RKO (cell line): ENCODE measurements at regions not wholly inside any gene's neighbourhood (a gene's known extent, or its start where the extent isn't known, plus 50 kb on each side); places are given as distances from the start of the nearest gene placed in this dataset.
"Not testable (repeated sequence)": the region's sequence is repeated elsewhere in the genome, so short reads cannot be mapped to it uniquely, and the experiment has no call there.

ENCODE experiments used
- DNase-seq: peaks from one replicate; pipeline ENCODE4 v3.0.0-alpha.2; 2016; ENCODE audit warnings: low spot score

DNA sequence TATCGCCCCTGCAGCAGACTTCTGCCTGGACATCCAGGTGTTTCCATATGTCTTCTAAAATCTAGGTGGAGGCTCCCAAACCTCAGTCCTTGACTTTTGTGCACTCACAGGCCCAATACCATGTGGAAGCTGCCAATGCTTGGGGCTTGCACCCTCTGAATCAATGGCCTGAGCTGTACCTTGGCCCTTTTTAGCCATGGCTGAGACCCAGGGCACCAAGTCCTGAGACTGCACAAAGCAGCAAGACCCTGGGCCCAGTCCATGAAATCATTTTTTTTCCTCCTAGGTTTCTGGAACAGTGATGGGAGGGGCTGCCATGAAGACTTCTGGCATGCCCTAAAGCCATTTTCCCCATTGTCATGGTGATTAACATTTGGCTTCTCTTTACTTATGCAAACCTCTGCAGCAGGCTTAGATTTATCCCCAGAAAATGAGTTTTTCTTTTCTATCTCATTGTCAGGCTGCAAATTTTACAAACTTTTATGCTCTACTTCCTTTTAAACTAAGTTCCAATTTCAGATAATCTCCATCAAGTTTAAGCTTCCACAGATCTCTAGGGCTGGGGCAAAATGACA is 1445.8 kb upstream of the FLRT2 start:
- no peak for DNase-seq

DNA sequence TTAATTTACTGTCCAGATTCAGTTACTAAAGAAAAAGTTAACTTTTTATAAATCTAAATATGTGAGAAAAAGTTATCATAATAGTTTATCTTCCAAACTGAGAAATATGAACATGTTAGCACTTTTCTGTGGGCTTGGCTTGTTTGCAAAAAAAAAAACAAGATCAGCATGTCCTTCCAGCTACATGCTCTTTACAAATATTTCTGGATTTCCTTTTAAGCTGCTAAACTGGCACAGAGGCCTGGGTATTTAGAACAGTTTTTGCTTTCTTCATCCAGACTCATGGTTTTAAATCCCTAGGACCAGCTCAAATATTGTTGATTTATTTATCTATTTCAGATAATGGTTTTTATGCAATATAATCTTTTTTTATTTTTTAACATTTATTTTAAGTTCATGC is 1444.5 kb upstream of the FLRT2 start:
- DNase-seq: no peak

DNA sequence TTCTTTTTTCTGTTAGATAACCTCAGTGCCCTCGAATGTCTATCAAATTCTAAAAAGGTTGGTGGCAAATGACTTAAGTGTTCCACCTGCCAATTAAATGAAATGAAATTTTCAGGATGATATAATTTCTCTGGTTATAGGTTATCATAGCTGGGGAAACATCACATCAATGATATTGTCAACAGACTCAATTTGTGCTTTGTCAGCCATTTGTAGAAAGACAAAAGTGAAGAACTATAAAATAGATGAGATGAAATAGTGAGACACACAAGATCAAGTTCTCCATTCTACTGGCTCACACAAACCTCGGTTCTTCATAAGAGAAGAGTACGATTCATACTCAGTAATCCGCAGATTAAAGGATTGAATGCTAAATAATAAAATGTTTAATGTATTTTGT is 1443.2 kb upstream of the FLRT2 start:
- DNase-seq: no peak

DNA sequence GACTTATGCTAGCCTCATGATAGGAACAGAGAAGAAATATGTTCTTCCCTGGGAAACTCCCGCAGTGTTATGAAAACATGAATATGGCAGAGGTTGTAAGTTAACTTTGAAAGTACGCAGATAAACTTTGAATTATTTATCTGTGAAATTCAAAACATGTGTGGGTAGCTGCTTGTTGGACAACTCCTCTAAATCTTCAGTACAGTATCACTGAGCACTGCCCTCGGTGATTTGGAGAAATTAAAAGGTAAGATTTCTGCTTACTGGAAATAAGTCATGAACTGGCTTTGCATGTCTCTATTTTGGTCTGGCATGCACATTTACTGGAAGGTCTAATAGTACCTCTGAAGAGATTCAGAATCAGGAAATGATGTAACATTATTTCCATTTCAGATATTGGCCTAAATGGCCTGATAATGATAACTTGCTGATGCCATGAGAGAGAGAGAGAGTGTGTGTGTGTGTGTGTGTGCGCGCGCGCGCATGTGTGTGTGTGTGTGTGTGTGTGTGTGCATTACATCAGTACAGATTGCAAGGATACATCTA is 1441.9 kb upstream of the FLRT2 start:
- DNase-seq: no peak

DNA sequence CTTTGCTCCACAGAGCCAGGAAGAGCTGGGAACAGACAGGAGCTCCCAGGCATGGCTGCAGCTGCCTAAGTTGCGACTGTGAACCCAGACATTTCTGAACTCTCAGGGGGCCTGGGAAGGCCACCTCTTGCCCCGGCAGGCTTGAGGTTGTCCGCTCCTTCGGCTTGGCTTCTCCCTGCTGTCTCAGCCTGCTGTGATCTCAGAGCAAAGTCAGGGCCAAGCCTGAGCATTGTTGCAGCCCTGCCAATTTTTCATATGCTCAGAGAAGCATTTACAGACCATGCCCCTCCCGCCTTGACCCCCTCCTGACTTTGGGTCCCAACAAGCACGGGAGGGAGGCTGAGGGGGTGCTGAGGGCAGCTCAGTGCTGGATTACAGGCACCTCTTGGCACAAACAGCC is 1439.1 kb upstream of the FLRT2 start:
- no peak for DNase-seq

DNA sequence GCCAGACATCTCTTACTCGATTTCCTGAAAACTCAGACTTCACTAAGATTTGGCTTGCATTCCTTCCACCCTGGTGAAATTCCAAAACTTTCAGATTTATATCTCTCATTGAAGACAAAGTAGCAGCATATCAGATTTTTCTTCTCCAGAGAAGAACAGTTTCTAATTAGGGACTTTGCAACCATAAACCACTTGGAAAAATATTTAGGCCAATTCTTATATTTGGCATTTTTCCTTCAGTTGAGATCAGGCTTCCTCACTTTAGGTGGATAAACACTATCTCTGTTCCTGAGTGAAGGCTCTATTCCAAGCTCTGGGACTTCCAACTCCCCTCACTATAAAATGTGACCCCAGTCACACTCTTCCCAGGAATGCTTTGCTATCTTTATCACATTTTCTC is 1434.3 kb upstream of the FLRT2 start:
- no peak for DNase-seq

DNA sequence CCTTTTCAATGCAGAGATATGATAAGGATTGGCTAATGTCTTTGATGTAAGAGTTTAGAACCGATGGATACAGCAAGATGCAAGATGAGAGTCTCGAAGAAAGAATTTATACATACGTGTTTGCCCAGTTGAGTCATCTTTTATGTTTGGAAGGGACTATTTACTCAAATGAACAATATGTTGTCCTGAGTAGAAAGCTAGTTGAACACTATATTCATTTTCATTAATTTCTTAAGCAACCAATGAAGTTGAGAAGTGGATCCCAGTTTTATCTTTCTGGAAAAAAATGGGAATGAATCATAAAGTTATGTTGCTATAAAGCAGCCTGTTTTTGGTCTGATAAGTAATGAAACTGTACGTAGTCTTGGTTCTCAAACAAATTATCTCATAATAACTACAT is 1431.7 kb upstream of the FLRT2 start:
- DNase-seq: no peak

DNA sequence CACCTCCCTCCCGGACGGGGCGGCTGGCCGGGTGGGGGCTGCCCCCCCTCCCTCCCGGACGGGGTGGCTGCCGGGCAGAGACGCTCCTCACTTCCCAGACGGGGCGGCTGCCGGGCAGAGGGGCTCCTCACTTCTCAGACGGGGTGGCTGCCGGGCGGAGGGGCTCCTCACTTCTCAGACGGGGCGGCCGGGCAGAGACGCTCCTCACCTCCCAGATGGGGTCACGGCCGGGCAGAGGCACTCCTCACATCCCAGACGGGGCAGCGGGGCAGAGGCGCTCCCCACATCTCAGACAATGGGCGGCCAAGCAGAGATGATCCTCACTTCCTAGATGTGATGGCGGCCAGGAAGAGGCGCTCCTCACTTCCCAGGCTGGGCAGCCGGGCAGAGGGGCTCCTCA is 1430.4 kb upstream of the FLRT2 start:
- DNase-seq: not testable (repeated sequence)

DNA sequence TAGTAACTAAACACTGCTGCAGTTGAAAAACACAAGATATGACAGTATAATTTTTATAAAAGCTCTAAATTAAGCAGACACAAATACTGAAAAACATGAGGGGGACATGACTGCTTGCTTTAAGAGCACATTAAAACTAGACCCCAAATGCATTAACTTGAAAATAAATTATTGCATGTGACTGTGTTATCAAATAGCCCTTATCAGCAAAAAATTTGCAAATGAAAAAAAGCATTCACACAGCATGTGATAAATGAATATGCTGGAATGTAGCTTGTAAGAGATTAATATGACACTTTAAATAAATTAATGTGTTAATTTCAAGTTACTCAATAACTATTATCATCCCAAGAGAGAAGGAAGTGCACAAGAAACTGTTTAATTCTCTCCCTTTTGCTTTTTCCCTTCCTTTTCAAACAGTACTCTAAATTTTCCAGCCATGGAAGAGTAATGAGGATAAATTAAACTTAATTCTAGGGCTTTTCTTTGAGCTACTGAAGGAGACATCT is 1422.1 kb upstream of the FLRT2 start:
- no peak for DNase-seq

DNA sequence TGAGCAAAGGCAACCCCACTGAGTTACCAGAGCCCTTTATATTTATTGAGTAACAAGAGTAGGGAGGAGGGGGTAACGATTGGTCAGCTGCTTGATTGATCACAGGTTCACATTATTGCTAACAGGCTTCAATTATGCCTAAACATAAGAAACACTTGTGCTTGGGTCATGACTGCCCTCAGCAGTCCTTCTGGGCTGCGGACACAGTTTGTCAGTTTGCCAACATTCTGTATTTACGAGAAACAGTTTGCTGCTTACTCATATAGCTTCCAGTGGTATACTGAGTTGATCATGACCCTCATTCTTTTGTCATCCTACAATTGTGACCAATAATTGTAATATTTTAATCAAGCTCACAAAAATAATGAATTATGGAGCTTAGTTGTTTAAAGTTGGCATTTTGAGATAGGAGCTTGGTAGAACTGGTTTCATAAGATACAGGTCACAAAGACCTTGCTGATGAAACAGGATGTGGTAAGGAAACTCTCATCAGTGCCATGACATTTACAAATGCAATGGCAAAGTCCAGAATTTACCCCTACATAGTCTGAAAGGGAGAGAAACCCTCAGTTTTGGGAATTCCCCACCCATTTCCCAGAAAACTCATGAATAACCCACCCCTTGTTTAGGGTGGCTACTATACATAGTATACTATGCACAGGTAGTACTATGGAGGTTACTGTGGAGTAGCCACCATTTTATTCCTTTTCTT is 1421.0 kb upstream of the FLRT2 start:
- no peak for DNase-seq

DNA sequence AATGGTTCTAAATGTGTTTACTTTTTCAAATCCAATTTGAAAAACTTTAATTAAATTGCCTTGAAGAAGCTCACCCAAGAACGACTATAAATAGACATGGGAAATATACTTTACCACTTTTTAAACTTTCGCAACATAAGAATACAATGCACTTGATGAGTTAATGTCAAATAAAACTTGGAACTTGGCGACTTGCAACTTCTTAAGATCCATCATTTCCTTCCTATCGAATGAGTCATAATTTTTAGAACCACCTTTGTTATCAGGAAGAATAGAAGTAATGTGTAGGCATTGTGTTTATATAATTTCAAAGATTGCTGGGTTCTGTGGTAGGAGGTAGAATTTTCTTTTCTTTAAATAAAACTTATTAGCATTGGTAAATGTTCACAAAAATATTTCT is 1417.4 kb upstream of the FLRT2 start:
- DNase-seq: no peak

DNA sequence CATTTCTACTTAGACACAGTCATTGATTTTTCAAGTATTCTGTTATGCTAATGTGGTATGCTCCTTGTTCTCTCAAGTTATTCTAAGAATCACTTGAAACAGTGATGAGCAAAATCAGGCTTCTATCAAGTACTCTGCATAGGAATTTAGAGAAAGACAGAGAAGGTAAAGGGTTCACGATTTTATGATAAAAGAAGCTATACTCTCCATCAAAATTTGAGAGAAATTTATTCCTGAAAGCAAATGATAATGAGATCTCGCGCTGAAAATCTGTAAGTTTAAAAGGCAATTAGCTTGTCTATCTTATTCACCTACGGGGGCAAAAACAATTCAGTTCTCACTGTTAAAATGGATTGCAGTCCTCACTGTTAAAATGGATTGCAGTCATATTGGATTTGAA is 1404.3 kb upstream of the FLRT2 start:
- DNase-seq: no peak

DNA sequence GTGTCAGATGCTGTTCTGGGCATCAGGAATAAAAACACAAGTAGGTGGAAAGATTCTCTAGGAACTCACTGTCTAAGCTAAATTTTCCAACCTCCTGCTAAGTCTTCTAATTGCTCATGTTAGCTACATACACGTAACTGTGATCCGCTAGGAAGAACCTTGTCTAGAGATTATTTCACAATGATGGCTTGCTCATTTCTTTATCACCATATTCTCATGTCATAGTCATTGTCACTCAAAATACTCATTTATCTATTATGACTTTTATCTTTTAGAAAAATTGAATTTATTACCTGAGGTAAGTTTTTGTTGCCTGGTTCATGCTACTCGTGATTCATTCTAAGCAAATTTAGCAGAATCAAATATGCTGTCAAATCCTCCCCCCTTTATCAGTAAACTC is 1402.4 kb upstream of the FLRT2 start:
- DNase-seq: no peak

DNA sequence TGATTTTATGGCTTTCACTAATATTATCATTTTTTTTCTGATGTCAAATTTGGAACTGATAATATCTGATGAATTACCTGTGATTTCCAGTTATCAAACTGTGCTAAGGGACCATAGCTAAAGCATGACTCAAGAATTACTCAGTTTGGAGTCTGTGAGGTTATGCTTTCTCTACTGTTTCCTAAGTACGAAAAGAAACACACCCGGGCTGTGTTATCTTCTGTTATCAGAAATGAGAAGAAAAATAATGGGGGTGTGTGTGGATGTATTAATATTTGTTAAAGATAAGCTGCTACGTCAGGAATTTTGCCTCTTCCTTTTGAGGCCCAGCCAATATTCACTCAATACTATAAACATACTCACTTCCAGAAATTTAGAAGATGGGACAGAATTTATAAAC is 1401.9 kb upstream of the FLRT2 start:
- DNase-seq: no peak

DNA sequence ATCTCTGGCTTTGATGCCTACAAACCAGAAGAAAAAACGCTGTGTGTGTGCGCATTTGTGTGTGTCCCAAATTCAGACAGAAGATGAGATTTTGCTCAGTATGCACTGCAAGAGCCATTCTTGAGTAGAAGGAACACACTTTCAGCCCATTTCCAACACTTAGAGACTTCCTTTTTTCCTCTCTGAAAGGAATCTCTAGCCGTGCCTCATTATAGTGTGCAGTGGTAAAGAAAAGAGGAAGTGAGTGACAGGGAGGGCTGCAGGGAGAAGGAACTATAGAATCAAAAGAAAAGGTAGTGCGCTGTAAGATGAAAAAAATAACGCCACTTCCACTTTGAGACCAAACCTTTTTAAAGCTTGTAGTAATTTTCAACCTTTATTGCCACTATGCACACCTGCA is 1400.9 kb upstream of the FLRT2 start:
- DNase-seq: no peak

DNA sequence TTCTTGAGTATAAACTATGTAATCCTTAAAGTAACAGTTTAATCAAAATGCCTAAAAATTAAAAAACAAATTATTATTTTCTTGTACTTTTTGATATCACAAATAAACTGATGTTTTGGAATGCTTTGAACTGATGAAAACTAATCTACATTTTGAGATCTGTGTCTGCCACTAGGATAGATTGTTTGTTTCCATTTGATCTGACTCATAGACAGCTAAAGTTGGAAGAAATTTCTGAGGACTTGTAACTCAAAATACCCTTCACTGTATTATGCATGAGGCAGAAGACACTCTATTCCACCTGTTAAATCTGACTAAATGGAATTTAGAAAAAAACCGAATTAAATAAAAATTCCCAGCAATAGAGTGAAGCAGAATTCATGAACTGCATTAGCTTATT is 1400.0 kb upstream of the FLRT2 start:
- DNase-seq: no peak

DNA sequence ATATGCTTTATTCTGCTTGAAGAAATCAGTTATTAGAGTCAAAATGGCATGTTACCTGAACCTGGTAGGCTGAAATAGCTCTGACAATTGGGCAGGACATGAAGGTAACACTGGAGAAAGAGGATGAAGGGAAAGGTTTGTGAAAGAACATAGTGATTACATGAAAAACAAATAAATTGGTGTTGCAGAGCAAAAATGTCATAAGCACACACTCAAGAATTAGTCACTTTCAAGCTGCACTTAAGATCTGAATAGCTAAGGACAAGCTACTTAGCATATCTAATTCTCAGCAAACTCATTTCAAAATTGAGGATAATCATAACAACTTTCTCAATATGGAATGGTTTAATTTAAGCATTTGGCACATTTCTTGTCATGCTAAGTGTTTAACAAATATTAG is 1398.0 kb upstream of the FLRT2 start:
- DNase-seq: no peak

DNA sequence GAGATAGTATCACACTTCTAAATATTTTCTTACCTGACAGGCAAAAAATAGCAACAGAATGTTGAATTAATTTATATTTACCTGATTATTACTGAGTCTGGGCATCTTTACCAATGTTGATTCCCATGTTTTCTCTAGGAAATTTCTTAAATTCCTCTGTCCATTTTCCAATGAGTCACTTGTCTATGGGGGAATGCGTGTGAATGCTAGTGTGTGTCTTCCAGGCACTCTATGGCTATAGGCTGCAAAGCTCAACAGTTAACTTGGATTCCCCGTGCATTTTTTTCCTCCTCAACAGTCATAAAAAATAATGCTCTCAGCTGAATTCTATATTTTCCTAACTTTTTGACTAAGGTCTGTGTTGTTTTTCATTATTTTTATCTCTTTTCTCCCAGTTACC is 1385.8 kb upstream of the FLRT2 start:
- no peak for DNase-seq

DNA sequence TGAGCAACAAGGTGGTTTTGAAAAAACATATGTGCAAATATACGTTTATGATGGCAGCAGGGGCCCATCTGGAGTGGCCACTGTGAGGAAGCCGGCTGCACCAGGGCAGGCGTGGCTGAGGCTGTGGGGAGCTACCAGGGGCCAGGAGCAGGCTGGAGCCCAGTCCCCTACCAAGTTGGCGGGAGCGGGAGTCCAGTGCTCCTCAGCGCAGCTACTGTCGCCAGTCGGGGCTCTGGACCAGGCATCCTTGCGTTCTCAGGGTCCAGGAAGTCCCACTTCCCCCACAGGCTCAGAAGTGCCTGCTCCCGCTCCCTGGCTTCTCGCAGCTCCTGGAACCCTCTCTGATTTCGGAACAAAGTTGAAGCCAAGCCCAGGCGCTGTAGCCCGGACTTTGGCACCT is 1377.5 kb upstream of the FLRT2 start:
- no peak for DNase-seq

DNA sequence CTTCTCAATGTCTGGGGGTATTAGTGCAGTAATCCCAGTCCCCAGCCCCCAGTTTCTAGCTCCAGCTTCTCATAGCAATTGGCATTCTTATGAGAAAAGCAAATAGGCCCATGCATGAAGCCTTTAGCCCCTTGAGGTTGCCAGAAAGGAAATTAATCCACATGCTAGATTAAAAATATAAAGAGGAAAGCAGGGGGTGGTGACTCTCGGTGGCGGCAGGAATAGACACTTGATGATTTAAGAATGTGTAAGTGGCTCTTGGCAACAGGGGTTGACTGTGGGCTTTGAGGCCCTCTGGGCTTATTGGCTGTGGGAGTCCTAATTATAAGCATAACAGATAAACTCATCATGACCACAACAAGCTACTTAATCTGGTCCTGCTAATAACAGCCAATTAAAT is 1367.3 kb upstream of the FLRT2 start:
- DNase-seq: no peak

DNA sequence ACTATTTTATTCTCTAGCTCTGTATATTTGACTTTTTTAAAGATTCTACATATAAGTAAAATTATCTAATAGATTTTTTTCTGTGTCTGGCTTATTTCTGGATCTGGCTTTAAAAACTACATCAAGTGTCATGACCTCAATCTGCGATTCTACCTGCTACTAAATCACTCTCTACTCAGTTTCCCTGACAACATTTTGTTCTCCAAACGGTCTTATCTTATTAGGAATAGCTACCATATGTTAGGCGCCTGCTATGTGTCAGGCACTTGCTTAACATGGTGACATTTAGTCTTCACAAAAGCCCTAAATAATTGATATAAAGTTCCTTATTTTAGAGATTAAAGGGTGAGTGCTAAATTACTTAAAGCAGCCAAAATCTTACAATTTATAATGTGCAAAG is 1362.9 kb upstream of the FLRT2 start:
- DNase-seq: no peak

DNA sequence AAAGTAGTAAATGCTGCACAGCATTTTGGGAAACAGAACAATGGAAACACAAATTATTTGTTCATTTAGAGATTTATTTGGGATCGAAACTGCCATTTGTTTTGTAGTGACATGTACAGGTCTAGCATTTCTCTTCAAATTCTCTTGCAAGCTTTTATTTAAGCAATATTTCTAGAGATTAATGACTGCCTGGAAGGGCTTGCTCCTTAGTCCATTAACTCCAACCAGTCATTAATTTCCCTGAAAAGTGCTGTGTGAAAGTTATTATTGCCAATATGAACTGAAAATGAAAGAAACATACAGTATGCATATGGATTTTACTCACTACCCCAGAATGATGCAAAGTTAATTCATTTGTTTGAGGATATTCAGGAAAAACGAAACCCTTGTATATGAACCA is 1349.6 kb upstream of the FLRT2 start:
- no peak for DNase-seq

DNA sequence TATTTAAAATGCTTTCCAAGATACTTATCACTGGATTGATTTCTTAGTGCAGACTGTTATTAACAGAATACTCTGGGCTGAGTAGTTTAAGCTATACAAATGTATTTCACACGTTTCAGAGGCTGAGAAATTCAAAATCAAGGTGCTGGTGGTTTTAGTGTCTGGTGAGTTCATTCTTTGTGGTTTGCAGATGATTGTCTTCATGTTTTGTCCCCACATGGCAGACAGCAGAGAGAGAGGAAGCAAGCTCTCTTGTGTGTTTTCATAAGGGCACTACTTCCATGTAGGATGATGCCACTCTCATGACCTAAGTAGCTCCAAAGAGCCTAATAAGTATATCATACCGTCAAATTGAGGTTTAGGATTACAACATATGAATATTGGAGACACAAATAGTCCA is 1348.9 kb upstream of the FLRT2 start:
- no peak for DNase-seq

DNA sequence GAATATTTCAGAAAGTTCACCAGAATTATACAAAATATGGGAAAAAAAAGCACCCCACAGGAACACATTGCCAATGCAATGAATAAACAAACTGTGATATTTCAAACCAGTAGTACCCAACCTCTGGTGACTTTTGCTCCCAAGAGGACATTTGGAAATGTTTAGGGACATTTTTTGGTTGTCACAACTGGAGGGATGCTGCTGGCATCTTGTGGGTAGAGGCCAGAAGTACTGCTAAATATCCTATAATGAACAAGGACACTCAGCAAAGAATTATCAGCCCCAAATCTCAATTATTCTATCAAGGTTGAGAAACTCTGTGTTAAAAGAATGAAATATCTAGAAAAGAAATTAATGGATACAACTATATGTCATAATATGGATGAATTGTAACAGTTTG is 1334.4 kb upstream of the FLRT2 start:
- DNase-seq: no peak
